Calu3 (cell line): ENCODE measurements at regions not wholly inside any gene's neighbourhood (a gene's known extent, or its start where the extent isn't known, plus 50 kb on each side); places are given as distances from the start of the nearest gene placed in this dataset.

Experiments
- BruUV-seq: library from RNA; stranded (reverse); fragments of 400-500 nt; replicated peaks from 2 replicates; lab custom pipeline; 2021; lab: Mats Ljungman, UMichigan
- CTCF ChIA-PET: fragments of 300-600 bp; sonication (Branson Sonifier 250); formaldehyde crosslinking; loops from one replicate; lab custom pipeline; 2022; ENCODE audit warnings: antibody characterized with exemption; lab: Charles Lee
- DNase-seq: peaks from one replicate; pipeline ENCODE4 v3.0.0; 2022
- H3K27ac Mint-ChIP-seq: one replicate; pipeline ENCODE4 v1.8.0; 2022; ENCODE audit warnings: mixed read lengths; ENCODE audit not compliant: unreplicated experiment
- H3K27me3 Mint-ChIP-seq: one replicate; pipeline ENCODE4 v1.8.0; 2022; ENCODE audit warnings: mixed read lengths; ENCODE audit not compliant: unreplicated experiment
- H3K36me3 Mint-ChIP-seq: one replicate; pipeline ENCODE4 v1.8.0; 2022; ENCODE audit warnings: mild to moderate bottlenecking, moderate library complexity, mixed read lengths; ENCODE audit not compliant: insufficient read depth, unreplicated experiment
- H3K4me1 Mint-ChIP-seq: one replicate; pipeline ENCODE4 v1.8.0; 2022; ENCODE audit warnings: mild to moderate bottlenecking, low read depth, mixed read lengths; ENCODE audit not compliant: unreplicated experiment
- H3K4me3 Mint-ChIP-seq: one replicate; pipeline ENCODE4 v1.8.0; 2022; ENCODE audit warnings: mild to moderate bottlenecking, low read depth, moderate library complexity, mixed read lengths; ENCODE audit not compliant: unreplicated experiment
- H3K9me3 Mint-ChIP-seq: one replicate; pipeline ENCODE4 v1.8.0; 2022; ENCODE audit warnings: low read depth, mixed read lengths; ENCODE audit not compliant: unreplicated experiment
- intact Hi-C: fragments of 100-400 bp; cut with micrococcal nuclease; formaldehyde crosslinking; loops from one replicate; pipeline ENCODE4 v1.10.0; 2022; ENCODE audit not compliant: unreplicated experiment
- TF ChIP-seq, protein P1 (sequence below): fragments of 200-600 bp; IDR thresholded peaks from one replicate; pipeline ENCODE4 v1.8.0; 2022; ENCODE audit warnings: antibody characterized with exemption; ENCODE audit not compliant: unreplicated experiment

DNA sequence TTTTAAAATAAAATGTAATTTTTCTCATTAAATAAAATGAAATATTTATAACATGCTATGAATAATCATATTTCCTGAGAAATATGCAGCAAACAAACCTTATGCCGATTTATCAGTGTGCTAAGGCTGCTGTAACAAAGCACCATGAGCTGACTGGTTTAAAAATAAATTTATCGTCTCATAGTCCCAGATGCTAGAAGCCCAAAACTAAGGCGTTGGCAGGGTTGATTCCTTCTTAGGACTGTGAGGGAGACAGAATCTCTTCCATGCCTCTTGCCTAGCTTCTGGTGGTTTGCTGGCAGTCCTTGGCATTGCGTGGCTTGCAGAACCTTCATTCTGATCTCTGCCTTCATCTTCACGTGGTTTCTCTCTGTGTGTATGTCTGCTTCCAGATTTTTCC, 740.3 kb downstream of the OTOL1 start:
- DNase-seq = no peak
- no peaks in the 10 kb centered on the region for H3K27me3 Mint-ChIP-seq
- no peaks in the 10 kb centered on the region for H3K4me1 Mint-ChIP-seq
- H3K4me3 Mint-ChIP-seq = no peak overlapping the region
- H3K9me3 Mint-ChIP-seq = no peaks in the 10 kb centered on the region
- intact Hi-C loops = no loop called here
- no peak overlapping the region for H3K27ac Mint-ChIP-seq
- BruUV-seq = no TSS peak
- CTCF ChIA-PET = no interaction called here
- TF ChIP-seq, protein P1, sequence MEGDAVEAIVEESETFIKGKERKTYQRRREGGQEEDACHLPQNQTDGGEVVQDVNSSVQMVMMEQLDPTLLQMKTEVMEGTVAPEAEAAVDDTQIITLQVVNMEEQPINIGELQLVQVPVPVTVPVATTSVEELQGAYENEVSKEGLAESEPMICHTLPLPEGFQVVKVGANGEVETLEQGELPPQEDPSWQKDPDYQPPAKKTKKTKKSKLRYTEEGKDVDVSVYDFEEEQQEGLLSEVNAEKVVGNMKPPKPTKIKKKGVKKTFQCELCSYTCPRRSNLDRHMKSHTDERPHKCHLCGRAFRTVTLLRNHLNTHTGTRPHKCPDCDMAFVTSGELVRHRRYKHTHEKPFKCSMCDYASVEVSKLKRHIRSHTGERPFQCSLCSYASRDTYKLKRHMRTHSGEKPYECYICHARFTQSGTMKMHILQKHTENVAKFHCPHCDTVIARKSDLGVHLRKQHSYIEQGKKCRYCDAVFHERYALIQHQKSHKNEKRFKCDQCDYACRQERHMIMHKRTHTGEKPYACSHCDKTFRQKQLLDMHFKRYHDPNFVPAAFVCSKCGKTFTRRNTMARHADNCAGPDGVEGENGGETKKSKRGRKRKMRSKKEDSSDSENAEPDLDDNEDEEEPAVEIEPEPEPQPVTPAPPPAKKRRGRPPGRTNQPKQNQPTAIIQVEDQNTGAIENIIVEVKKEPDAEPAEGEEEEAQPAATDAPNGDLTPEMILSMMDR = no peak
- no peaks in the 10 kb centered on the region for H3K36me3 Mint-ChIP-seq

DNA sequence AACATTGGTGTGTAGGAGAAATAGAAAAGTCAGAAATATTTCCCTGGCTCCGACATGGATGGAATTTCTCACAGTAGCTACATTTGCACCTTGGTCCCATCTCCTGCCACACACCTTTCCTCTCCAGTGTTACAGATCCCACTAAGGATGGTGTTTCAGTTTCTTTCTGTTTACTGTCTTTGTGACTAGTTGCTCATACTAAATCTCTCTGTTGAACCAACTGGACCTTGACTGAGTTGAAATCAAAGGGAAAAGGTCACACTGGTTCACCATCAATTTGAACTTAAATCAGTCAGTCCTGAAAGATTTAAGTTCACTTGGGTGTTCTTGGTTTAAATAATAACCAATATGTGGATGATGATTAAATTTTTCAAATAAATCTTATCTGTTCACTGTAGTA, 754.2 kb downstream of the OTOL1 start:
- no TSS peak for BruUV-seq
- H3K36me3 Mint-ChIP-seq = no peaks in the 10 kb centered on the region
- CTCF ChIA-PET = no interaction called here
- no peak for DNase-seq
- no peaks in the 10 kb centered on the region for H3K4me1 Mint-ChIP-seq
- TF ChIP-seq, protein P1 = no peak
- intact Hi-C loops = no loop called here
- H3K4me3 Mint-ChIP-seq = no peak overlapping the region
- H3K27me3 Mint-ChIP-seq = no peaks in the 10 kb centered on the region
- no peak overlapping the region for H3K27ac Mint-ChIP-seq
- H3K9me3 Mint-ChIP-seq = peaks cover 5% of the 10 kb centered on the region

DNA sequence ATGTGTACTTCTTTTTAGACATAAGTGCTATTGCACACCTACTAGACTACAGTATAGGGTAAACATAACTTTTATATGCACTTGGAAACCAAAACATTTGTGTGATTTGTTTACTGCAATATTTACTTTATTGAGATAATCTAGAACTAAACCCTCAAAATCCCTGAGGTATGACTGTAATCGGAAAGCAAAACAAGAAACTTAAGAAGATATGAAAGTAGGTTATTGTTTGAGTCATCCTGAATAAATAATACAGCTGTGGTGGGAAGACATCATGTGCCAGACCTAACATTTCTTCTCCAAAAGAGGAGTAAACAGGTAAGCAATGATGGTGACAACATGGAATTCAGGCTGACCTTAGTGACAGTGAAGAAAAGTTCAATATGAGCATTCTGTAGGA, 765.5 kb downstream of the OTOL1 start:
- no peaks in the 10 kb centered on the region for H3K36me3 Mint-ChIP-seq
- H3K27ac Mint-ChIP-seq = no peak overlapping the region
- no TSS peak for BruUV-seq
- CTCF ChIA-PET = no interaction called here
- DNase-seq = no peak
- H3K9me3 Mint-ChIP-seq = peaks cover 3% of the 10 kb centered on the region
- H3K4me3 Mint-ChIP-seq = no peak overlapping the region
- TF ChIP-seq, protein P1 = no peak
- no peaks in the 10 kb centered on the region for H3K4me1 Mint-ChIP-seq
- no peaks in the 10 kb centered on the region for H3K27me3 Mint-ChIP-seq
- intact Hi-C loops = no loop called here

DNA sequence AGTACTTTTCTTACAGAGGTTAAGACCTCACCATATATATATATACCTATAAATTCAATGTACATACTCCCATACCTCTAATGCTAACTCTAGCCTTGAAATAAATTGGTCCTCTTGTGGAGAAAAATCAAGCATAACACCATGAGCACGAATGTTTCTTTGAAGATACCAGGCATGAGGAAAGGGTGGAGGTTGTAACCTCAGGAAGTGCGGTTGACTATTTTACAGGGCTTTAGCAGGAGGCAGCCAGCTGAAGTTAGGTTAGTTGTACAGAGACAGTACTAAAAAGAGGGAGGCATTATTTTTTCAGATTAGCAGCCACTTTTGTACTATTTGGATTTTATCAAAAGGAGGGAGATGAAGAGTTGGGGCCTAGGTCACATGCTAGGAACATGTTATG, 767.0 kb downstream of the OTOL1 start:
- intact Hi-C loops = no loop called here
- DNase-seq = no peak
- CTCF ChIA-PET = no interaction called here
- no peaks in the 10 kb centered on the region for H3K9me3 Mint-ChIP-seq
- H3K27me3 Mint-ChIP-seq = no peaks in the 10 kb centered on the region
- H3K27ac Mint-ChIP-seq = no peak overlapping the region
- no TSS peak for BruUV-seq
- H3K4me3 Mint-ChIP-seq = no peak overlapping the region
- no peaks in the 10 kb centered on the region for H3K4me1 Mint-ChIP-seq
- TF ChIP-seq, protein P1 = no peak
- H3K36me3 Mint-ChIP-seq = no peaks in the 10 kb centered on the region
